ENCODE measurements at regions not wholly inside any gene's neighbourhood (a gene's known extent, or its start where the extent isn't known, plus 50 kb on each side); places are given as distances from the start of the nearest gene placed in this dataset.

DNA sequence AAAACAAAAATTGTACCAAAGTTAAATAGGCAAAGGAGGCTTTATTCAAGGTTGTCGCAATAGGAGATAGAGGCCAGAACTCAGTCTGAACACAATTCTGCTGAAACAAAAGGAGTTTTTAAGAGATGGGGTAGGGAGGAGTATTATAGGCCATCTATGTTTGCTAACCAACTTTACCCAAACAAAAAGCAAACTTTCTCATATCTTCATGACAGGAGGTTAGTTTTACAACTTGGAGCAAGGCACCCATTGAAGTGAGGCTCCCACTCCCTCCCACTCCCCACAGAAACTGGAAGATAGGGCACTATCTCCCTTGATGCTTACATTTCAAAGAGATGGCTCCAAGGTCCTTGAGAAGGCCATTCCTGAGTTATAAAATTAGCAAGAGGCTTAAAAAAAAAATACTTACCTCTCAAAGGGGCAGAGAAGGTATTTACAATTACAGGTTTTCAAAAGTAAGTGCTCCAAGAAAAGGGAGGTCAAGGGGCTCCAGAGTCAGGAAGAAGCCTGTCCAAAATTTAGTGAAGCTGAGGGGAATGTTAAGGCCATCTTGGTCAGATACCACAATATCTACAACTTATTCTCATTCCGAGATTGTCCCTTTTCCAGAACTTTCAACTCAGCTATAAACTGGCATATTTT is 84.4 kb upstream of the DHRS4 start:
- Histone ChIP-seq H3K9me3 (peaks cover 0 to 8% of the 10 kb centered on the region in 2 donors), H3K4me1 (no peaks in the 10 kb centered on the region), H3K27ac (no peak overlapping the region), H3K27me3 (no peaks in the 10 kb centered on the region), H3K36me3 (no peaks in the 10 kb centered on the region), H3K4me3 (no peak overlapping the region)
- no peak for DNase-seq (ENCODE audit: low spot score in 2 of 2)
- TF ChIP-seq, protein P1, sequence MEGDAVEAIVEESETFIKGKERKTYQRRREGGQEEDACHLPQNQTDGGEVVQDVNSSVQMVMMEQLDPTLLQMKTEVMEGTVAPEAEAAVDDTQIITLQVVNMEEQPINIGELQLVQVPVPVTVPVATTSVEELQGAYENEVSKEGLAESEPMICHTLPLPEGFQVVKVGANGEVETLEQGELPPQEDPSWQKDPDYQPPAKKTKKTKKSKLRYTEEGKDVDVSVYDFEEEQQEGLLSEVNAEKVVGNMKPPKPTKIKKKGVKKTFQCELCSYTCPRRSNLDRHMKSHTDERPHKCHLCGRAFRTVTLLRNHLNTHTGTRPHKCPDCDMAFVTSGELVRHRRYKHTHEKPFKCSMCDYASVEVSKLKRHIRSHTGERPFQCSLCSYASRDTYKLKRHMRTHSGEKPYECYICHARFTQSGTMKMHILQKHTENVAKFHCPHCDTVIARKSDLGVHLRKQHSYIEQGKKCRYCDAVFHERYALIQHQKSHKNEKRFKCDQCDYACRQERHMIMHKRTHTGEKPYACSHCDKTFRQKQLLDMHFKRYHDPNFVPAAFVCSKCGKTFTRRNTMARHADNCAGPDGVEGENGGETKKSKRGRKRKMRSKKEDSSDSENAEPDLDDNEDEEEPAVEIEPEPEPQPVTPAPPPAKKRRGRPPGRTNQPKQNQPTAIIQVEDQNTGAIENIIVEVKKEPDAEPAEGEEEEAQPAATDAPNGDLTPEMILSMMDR (IDR thresholded peaks at IDR 0.05): no peak
- no peak for TF ChIP-seq POLR2AphosphoS5 (IDR thresholded peaks at IDR 0.05)
- TF ChIP-seq POLR2A (IDR thresholded peaks at IDR 0.05): no peak
- intact Hi-C loops (cut with DNase I; ENCODE audit: low total_unique reads): no loop called here

GRCh38 chr14:23876160-23876750 is 77.3 kb upstream of the DHRS4 start:
- no peak overlapping the region for H3K27ac ChIP-seq
- intact Hi-C loops (cut with DNase I; ENCODE audit: low total_unique reads): no loop called here
- peaks cover 0 to 8% of the 10 kb centered on the region in 2 donors for H3K9me3 ChIP-seq
- H3K27me3 ChIP-seq: no peaks in the 10 kb centered on the region
- no peaks in the 10 kb centered on the region for H3K36me3 ChIP-seq
- TF ChIP-seq, protein P1 (IDR thresholded peaks at IDR 0.05): no peak
- TF ChIP-seq POLR2A (IDR thresholded peaks at IDR 0.05): no peak
- TF ChIP-seq POLR2AphosphoS5 (IDR thresholded peaks at IDR 0.05): no peak
- no peak for DNase-seq (ENCODE audit: low spot score in 2 of 2)
- no peak overlapping the region for H3K4me3 ChIP-seq
- no peaks in the 10 kb centered on the region for H3K4me1 ChIP-seq

DNA sequence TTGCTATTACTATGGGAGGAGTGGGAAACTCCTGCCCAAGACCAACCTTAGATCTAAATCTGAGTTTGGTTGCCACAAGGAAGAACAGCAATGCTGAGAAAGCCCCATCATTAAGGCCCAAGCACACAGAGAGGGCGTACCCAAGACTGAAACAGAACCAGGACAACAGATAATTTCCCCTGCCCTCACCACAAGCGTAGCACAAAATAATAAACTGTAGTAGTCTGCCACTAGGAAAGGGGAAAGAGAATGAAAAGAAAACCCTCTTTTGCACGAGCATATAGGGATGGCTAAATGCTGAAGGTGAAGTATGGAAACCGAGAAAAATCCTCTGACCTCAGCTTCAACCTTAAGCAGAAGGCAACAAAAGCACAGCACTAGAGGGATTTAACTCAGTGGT is 76.5 kb upstream of the DHRS4 start:
- no peaks in the 10 kb centered on the region for H3K27me3 ChIP-seq
- no peak overlapping the region for H3K4me3 ChIP-seq
- no peaks in the 10 kb centered on the region for H3K4me1 ChIP-seq
- TF ChIP-seq POLR2A (IDR thresholded peaks at IDR 0.05) (no peak), POLR2AphosphoS5 (IDR thresholded peaks at IDR 0.05) (no peak)
- TF ChIP-seq, protein P1 (IDR thresholded peaks at IDR 0.05): no peak
- H3K9me3 ChIP-seq: peaks cover 0 to 8% of the 10 kb centered on the region in 2 donors
- H3K36me3 ChIP-seq: no peaks in the 10 kb centered on the region
- no peak overlapping the region for H3K27ac ChIP-seq
- no peak for DNase-seq (ENCODE audit: low spot score in 2 of 2)
- intact Hi-C loops (cut with DNase I; ENCODE audit: low total_unique reads): no loop called here

DNA sequence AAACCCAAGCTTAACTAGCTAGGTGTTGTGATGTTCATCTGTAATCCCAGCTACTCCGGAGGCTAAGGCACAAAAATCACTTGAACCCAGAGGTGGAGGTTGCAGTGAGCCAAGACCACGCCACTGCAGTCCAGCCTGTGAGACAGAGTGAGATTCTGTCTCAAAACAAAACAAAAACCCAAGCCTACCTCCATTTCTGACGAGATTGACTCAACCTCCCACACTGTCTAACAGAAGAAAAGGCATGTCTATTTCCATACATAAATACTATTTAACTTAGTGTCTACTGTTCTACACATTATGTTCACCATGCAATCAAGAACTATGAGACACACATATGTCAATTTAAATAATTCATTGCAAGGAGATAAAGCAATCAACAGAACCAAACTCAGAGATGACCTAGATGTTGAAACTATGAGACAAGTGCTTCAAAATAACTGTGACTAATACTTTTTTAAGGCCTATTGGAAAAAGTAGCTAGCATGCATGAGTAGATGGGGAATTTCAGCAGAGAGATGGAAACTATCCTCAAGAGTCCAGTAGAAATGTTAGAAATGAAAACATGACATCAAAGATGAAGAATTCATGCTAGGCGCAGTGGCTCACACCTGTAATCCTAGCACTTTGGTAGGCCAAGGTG is 75.9 kb upstream of the DHRS4 start:
- no peak for DNase-seq (ENCODE audit: low spot score in 2 of 2)
- H3K9me3 ChIP-seq: peaks cover 0 to 8% of the 10 kb centered on the region in 2 donors
- H3K4me3 ChIP-seq: no peak overlapping the region
- no peaks in the 10 kb centered on the region for H3K4me1 ChIP-seq
- H3K27ac ChIP-seq: no peak overlapping the region
- intact Hi-C loops (cut with DNase I; ENCODE audit: low total_unique reads): no loop called here
- no peaks in the 10 kb centered on the region for H3K27me3 ChIP-seq
- no peaks in the 10 kb centered on the region for H3K36me3 ChIP-seq
- TF ChIP-seq POLR2AphosphoS5 (IDR thresholded peaks at IDR 0.05) (no peak), POLR2A (IDR thresholded peaks at IDR 0.05) (no peak)
- TF ChIP-seq, protein P1 (IDR thresholded peaks at IDR 0.05): no peak

DNA sequence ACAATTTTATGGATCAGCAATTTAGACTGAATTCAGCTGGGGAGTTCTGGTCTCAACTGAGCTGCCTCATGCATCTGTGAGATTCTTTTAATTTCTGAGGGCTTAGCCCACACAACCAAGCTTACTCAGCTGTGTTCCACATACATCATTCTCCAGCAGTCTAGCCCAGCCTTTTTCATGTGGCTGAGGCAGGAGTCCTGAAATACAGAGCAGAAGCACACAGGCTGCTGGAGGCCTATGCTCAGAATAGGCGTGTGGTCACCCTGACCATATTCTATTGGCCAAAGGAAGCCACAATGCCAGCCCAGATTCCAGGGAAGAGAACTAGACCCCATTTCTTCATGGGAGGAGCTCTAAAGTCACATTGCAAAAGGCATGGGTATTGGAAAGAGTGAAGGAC is 72.3 kb upstream of the DHRS4 start:
- Histone ChIP-seq H3K27ac (no peak overlapping the region), H3K4me3 (no peak overlapping the region), H3K36me3 (no peaks in the 10 kb centered on the region), H3K9me3 (no peaks in the 10 kb centered on the region), H3K4me1 (no peaks in the 10 kb centered on the region), H3K27me3 (no peaks in the 10 kb centered on the region)
- DNase-seq (ENCODE audit: low spot score in 2 of 2): no peak
- intact Hi-C loops (cut with DNase I; ENCODE audit: low total_unique reads): no loop called here
- TF ChIP-seq, protein P1 (IDR thresholded peaks at IDR 0.05): no peak
- TF ChIP-seq POLR2AphosphoS5 (IDR thresholded peaks at IDR 0.05) (no peak), POLR2A (IDR thresholded peaks at IDR 0.05) (no peak)
